ENCODE measurements at regions not wholly inside any gene's neighbourhood (a gene's known extent, or its start where the extent isn't known, plus 50 kb on each side); places are given as distances from the start of the nearest gene placed in this dataset.
"Not testable (repeated sequence)": the region's sequence is repeated elsewhere in the genome, so short reads cannot be mapped to it uniquely, and the experiment has no call there.

GRCh38 chr6:92408350-92408749 lies 1011.0 kb downstream of the EPHA7 start:
- Histone ChIP-seq H3K27me3 (ENCODE audit: control insufficient read depth, insufficient read depth, low read length) (no peaks in the 10 kb centered on the region), H3K4me3 (ENCODE audit: low read depth, low read length) (no peak overlapping the region), H3K27ac (ENCODE audit: low read depth, low read length) (no peak overlapping the region), H3K9me3 (ENCODE audit: control insufficient read depth, insufficient read depth, low read length) (no peaks in the 10 kb centered on the region)
- TF ChIP-seq CTCF (IDR thresholded peaks at IDR 0.05; ENCODE audit: low read depth, low read length): no peak
- no peak for DNase-seq (ENCODE audit: low read depth, low spot score)
- ChIA-PET POLR2A (no interaction called here), CTCF (no interaction called here)

GRCh38 chr6:92404281-92404680 lies 1015.1 kb downstream of the EPHA7 start:
- H3K27me3 ChIP-seq (ENCODE audit: control insufficient read depth, insufficient read depth, low read length): no peaks in the 10 kb centered on the region
- no peak for DNase-seq (ENCODE audit: low read depth, low spot score)
- CTCF ChIA-PET: no interaction called here
- POLR2A ChIA-PET: no interaction called here
- no peaks in the 10 kb centered on the region for H3K9me3 ChIP-seq (ENCODE audit: control insufficient read depth, insufficient read depth, low read length)
- H3K27ac ChIP-seq (ENCODE audit: low read depth, low read length): no peak overlapping the region
- no peak overlapping the region for H3K4me3 ChIP-seq (ENCODE audit: low read depth, low read length)
- no peak for TF ChIP-seq CTCF (IDR thresholded peaks at IDR 0.05; ENCODE audit: low read depth, low read length)

GRCh38 chr6:92399911-92400310 lies 1019.4 kb downstream of the EPHA7 start:
- TF ChIP-seq CTCF (IDR thresholded peaks at IDR 0.05; ENCODE audit: low read depth, low read length): no peak
- ChIA-PET POLR2A (no interaction called here), CTCF (no interaction called here)

GRCh38 chr6:92388706-92389105 lies 1030.7 kb downstream of the EPHA7 start:
- POLR2A ChIA-PET; H3K4me3 ChIP-seq (ENCODE audit: low read depth, low read length); CTCF ChIA-PET: not testable (repeated sequence)

More at GRCh38 chr6:92399911-92400310, 1019.4 kb downstream of the EPHA7 start:
- Histone ChIP-seq H3K27me3 (ENCODE audit: control insufficient read depth, insufficient read depth, low read length) (no peaks in the 10 kb centered on the region), H3K9me3 (ENCODE audit: control insufficient read depth, insufficient read depth, low read length) (no peaks in the 10 kb centered on the region), H3K27ac (ENCODE audit: low read depth, low read length) (no peak overlapping the region), H3K4me3 (ENCODE audit: low read depth, low read length) (no peak overlapping the region)
- DNase-seq (ENCODE audit: low read depth, low spot score): no peak

GRCh38 chr6:92380803-92381601 lies 1038.4 kb downstream of the EPHA7 start:
- H3K27ac ChIP-seq (ENCODE audit: low read depth, low read length): no peak overlapping the region
- ChIA-PET POLR2A (no interaction called here), CTCF (no interaction called here)
- H3K9me3 ChIP-seq (ENCODE audit: control insufficient read depth, insufficient read depth, low read length): no peaks in the 10 kb centered on the region
- no peak overlapping the region for H3K4me3 ChIP-seq (ENCODE audit: low read depth, low read length)
- H3K27me3 ChIP-seq (ENCODE audit: control insufficient read depth, insufficient read depth, low read length): no peaks in the 10 kb centered on the region
- no peak for DNase-seq (ENCODE audit: low read depth, low spot score)
- TF ChIP-seq CTCF (IDR thresholded peaks at IDR 0.05; ENCODE audit: low read depth, low read length): no peak

More at GRCh38 chr6:92388706-92389105, 1030.7 kb downstream of the EPHA7 start:
- DNase-seq (ENCODE audit: low read depth, low spot score); H3K27ac ChIP-seq (ENCODE audit: low read depth, low read length); H3K27me3 ChIP-seq (ENCODE audit: control insufficient read depth, insufficient read depth, low read length); H3K9me3 ChIP-seq (ENCODE audit: control insufficient read depth, insufficient read depth, low read length): not testable (repeated sequence)

All from AG04450 (cell line).